ENCODE measurements at regions not wholly inside any gene's neighbourhood (a gene's known extent, or its start where the extent isn't known, plus 50 kb on each side); places are given as distances from the start of the nearest gene placed in this dataset.

- in situ Hi-C loops (cut with HindIII; ENCODE audit: low sequenced_read_pairs) = no loop called here
Measured at GRCh38 chr5:61817472-61818326, 485.6 kb downstream of the ZSWIM6 start.

GRCh38 chr5:61820836-61821235, 485.2 kb upstream of the KIF2A start:
- in situ Hi-C loops (cut with HindIII; ENCODE audit: low sequenced_read_pairs) = no loop called here

GRCh38 chr5:61821561-61821960, 484.4 kb upstream of the KIF2A start:
- in situ Hi-C loops (cut with HindIII; ENCODE audit: low sequenced_read_pairs) = no loop called here

GRCh38 chr5:61822584-61822983, 483.4 kb upstream of the KIF2A start:
- in situ Hi-C loops (cut with HindIII; ENCODE audit: low sequenced_read_pairs) = no loop called here

- in situ Hi-C loops (cut with HindIII; ENCODE audit: low sequenced_read_pairs) = no loop called here
Measured at GRCh38 chr5:61823065-61823464, 482.9 kb upstream of the KIF2A start.

- in situ Hi-C loops (cut with HindIII; ENCODE audit: low sequenced_read_pairs) = no loop called here
Measured at GRCh38 chr5:61823781-61824180, 482.2 kb upstream of the KIF2A start.

GRCh38 chr5:61824396-61824795, 481.6 kb upstream of the KIF2A start:
- in situ Hi-C loops (cut with HindIII; ENCODE audit: low sequenced_read_pairs) = no loop called here

GRCh38 chr5:61827445-61827975, 478.5 kb upstream of the KIF2A start:
- in situ Hi-C loops (cut with HindIII; ENCODE audit: low sequenced_read_pairs) = no loop called here

GRCh38 chr5:61828856-61829255, 477.1 kb upstream of the KIF2A start:
- in situ Hi-C loops (cut with HindIII; ENCODE audit: low sequenced_read_pairs) = no loop called here

GRCh38 chr5:61831736-61832135, 474.3 kb upstream of the KIF2A start:
- in situ Hi-C loops (cut with HindIII; ENCODE audit: low sequenced_read_pairs) = no loop called here

GRCh38 chr5:61837788-61838187, 468.2 kb upstream of the KIF2A start:
- in situ Hi-C loops (cut with HindIII; ENCODE audit: low sequenced_read_pairs) = no loop called here

GRCh38 chr5:61840361-61840760, 465.6 kb upstream of the KIF2A start:
- in situ Hi-C loops (cut with HindIII; ENCODE audit: low sequenced_read_pairs) = no loop called here

- in situ Hi-C loops (cut with HindIII; ENCODE audit: low sequenced_read_pairs) = no loop called here
Measured at GRCh38 chr5:61842840-61843239, 463.2 kb upstream of the KIF2A start.

- in situ Hi-C loops (cut with HindIII; ENCODE audit: low sequenced_read_pairs) = no loop called here
Measured at GRCh38 chr5:61850696-61851095, 455.3 kb upstream of the KIF2A start.

- in situ Hi-C loops (cut with HindIII; ENCODE audit: low sequenced_read_pairs) = no loop called here
Measured at GRCh38 chr5:61854531-61854930, 451.5 kb upstream of the KIF2A start.

GRCh38 chr5:61860978-61861377, 445.0 kb upstream of the KIF2A start:
- in situ Hi-C loops (cut with HindIII; ENCODE audit: low sequenced_read_pairs) = no loop called here

GRCh38 chr5:61866930-61867329, 439.1 kb upstream of the KIF2A start:
- in situ Hi-C loops (cut with HindIII; ENCODE audit: low sequenced_read_pairs) = no loop called here

- in situ Hi-C loops (cut with HindIII; ENCODE audit: low sequenced_read_pairs) = no loop called here
Measured at GRCh38 chr5:61869333-61869732, 436.7 kb upstream of the KIF2A start.

GRCh38 chr5:61878471-61878870, 427.5 kb upstream of the KIF2A start:
- in situ Hi-C loops (cut with HindIII; ENCODE audit: low sequenced_read_pairs) = no loop called here

- in situ Hi-C loops (cut with HindIII; ENCODE audit: low sequenced_read_pairs) = no loop called here
Measured at GRCh38 chr5:61881821-61882487, 424.1 kb upstream of the KIF2A start.

GRCh38 chr5:61882901-61883500, 423.0 kb upstream of the KIF2A start:
- in situ Hi-C loops (cut with HindIII; ENCODE audit: low sequenced_read_pairs) = no loop called here
